ENCODE measurements at regions not wholly inside any gene's neighbourhood (a gene's known extent, or its start where the extent isn't known, plus 50 kb on each side); places are given as distances from the start of the nearest gene placed in this dataset.

DNA sequence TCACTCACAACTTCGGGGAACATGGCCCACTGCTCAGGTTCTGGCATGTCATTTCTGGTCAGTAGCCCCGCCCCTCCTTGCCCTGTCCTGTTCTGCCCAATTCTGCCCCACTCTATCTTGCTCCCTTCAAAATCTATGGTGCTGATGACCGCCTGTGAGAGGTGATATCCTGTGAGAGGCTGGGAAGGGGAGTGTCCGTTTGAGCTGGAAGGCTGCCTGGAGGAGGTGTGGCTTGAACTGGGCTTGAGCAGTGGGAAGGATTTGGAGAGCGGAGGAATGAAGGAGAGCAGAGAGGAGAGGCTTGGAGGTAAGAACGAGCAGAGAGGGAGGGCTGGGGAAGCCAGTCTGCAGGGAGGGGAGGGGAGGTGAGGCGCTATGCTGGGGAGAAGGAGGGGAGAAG is 145.3 kb downstream of the RPS24 start:
- peaks cover 18% of the 10 kb centered on the region for H3K27me3 Mint-ChIP-seq (ENCODE audit: unreplicated experiment)
- TF ChIP-seq, protein P1, sequence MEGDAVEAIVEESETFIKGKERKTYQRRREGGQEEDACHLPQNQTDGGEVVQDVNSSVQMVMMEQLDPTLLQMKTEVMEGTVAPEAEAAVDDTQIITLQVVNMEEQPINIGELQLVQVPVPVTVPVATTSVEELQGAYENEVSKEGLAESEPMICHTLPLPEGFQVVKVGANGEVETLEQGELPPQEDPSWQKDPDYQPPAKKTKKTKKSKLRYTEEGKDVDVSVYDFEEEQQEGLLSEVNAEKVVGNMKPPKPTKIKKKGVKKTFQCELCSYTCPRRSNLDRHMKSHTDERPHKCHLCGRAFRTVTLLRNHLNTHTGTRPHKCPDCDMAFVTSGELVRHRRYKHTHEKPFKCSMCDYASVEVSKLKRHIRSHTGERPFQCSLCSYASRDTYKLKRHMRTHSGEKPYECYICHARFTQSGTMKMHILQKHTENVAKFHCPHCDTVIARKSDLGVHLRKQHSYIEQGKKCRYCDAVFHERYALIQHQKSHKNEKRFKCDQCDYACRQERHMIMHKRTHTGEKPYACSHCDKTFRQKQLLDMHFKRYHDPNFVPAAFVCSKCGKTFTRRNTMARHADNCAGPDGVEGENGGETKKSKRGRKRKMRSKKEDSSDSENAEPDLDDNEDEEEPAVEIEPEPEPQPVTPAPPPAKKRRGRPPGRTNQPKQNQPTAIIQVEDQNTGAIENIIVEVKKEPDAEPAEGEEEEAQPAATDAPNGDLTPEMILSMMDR (IDR thresholded peaks at IDR 0.05; ENCODE audit: unreplicated experiment), result no peak
- H3K36me3 Mint-ChIP-seq (ENCODE audit: low read depth, unreplicated experiment), result no peaks in the 10 kb centered on the region
- H3K27ac Mint-ChIP-seq (ENCODE audit: unreplicated experiment), result no peak overlapping the region
- no peak for DNase-seq (ENCODE audit: low spot score)
- peaks cover 42% of the 10 kb centered on the region for H3K4me1 Mint-ChIP-seq (ENCODE audit: unreplicated experiment)
- H3K9me3 Mint-ChIP-seq (ENCODE audit: unreplicated experiment), result no peaks in the 10 kb centered on the region
- H3K4me3 Mint-ChIP-seq (ENCODE audit: unreplicated experiment), result no peak overlapping the region

DNA sequence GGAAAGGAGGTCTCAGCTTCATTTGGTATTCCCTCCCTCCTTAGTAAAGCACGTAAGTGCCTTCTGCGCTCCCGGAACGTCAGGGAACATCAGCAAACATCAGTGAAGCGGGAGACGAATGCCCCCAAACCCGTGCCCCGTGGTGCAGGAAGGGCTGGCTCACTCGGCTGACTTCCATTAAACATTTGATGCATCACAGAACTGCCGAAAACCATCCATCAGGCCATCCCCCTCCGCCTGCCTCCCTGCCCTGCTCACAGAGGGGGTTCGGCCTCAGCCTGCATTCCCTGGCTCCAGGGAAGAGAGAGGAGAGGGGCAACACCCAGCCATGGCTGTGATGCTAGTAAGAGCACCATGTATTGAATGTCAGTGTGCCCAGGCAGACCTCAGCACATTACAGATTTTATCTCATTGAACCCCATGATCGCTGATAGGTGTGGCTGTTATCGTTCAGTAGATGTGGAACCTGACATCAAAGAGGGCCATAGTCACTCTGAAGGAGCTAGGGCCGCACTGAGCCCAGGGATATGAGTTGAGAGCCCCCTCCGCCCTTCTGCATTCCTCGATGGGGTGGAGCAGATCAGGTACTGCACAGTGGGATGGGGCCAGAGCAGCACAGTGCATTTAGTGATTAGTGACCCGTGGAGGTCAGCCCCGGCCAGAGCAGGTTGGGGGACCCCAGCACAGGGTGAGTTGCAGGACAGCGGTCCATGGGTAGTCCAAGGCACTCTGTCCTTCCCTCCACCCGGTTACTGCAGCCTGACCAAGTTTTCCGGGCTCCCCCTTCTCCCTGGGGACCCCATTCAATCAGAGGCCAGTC is 146.4 kb downstream of the RPS24 start:
- H3K4me1 Mint-ChIP-seq (ENCODE audit: unreplicated experiment), result peaks cover 33% of the 10 kb centered on the region
- H3K27me3 Mint-ChIP-seq (ENCODE audit: unreplicated experiment), result peaks cover 16% of the 10 kb centered on the region
- no peak overlapping the region for H3K4me3 Mint-ChIP-seq (ENCODE audit: unreplicated experiment)
- H3K27ac Mint-ChIP-seq (ENCODE audit: unreplicated experiment), result no peak overlapping the region
- no peaks in the 10 kb centered on the region for H3K9me3 Mint-ChIP-seq (ENCODE audit: unreplicated experiment)
- TF ChIP-seq, protein P1 (IDR thresholded peaks at IDR 0.05; ENCODE audit: unreplicated experiment), result no peak
- H3K36me3 Mint-ChIP-seq (ENCODE audit: low read depth, unreplicated experiment), result no peaks in the 10 kb centered on the region
- DNase-seq (ENCODE audit: low spot score), result no peak

DNA sequence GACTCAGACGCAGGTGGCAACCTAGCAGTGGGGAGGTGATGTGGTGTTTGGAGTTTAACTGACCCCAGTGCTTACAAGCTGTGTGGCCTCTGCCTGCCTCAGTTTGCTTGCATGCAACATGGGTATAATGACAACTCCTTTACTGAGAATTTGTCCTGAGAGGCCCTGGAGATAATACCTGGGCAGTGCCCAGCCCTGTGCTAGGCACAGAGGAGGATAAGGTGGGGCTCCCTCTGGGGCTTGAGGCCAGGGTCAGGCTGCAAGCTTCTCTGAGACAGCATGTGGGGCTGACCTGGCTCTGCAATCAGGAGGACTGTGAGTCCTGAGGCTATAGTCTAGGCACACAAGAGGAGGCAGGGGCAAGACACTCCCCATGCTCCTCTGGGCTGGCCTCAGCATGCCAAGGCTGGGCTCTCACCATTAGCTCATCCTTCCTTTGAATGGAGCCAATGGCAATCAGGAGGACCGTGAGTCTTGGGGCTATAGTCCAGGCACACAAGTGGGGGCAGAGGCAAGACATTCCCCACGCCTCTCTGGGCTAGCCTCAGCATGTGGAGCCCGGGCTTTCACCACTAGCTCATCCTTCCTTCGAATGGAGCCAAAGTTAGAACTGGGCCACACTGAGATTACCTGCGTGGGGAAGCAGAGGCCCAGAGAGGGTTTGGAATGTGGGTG is 147.9 kb downstream of the RPS24 start:
- DNase-seq (ENCODE audit: low spot score), result no peak
- H3K4me1 Mint-ChIP-seq (ENCODE audit: unreplicated experiment), result peaks cover 20% of the 10 kb centered on the region
- TF ChIP-seq, protein P1 (IDR thresholded peaks at IDR 0.05; ENCODE audit: unreplicated experiment), result no peak
- no peaks in the 10 kb centered on the region for H3K36me3 Mint-ChIP-seq (ENCODE audit: low read depth, unreplicated experiment)
- no peaks in the 10 kb centered on the region for H3K9me3 Mint-ChIP-seq (ENCODE audit: unreplicated experiment)
- H3K27ac Mint-ChIP-seq (ENCODE audit: unreplicated experiment), result no peak overlapping the region
- H3K4me3 Mint-ChIP-seq (ENCODE audit: unreplicated experiment), result no peak overlapping the region
- H3K27me3 Mint-ChIP-seq (ENCODE audit: unreplicated experiment), result peaks cover 14% of the 10 kb centered on the region

DNA sequence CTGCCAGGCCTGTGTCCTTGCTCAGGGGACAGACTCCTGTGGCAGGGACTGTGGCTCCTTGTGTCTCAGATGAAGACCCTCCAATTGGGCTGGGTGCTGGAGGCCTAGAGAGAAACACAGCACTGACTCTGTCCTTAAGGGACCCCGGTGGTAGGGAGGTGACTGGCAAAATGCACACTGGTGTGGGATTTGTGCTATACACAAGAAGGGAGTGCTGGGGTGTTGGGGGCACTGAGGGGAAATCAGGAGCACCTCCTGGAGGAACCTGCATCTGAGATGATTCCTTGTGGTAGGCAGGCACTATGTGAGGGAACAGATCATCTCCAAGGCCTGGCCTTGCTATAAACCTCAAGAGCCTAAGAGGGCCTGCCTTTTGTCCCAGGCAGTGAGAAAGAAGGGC is 149.2 kb downstream of the RPS24 start:
- no peaks in the 10 kb centered on the region for H3K36me3 Mint-ChIP-seq (ENCODE audit: low read depth, unreplicated experiment)
- H3K27ac Mint-ChIP-seq (ENCODE audit: unreplicated experiment), result no peak overlapping the region
- no peaks in the 10 kb centered on the region for H3K9me3 Mint-ChIP-seq (ENCODE audit: unreplicated experiment)
- no peak for DNase-seq (ENCODE audit: low spot score)
- H3K27me3 Mint-ChIP-seq (ENCODE audit: unreplicated experiment), result peaks cover 14% of the 10 kb centered on the region
- TF ChIP-seq, protein P1 (IDR thresholded peaks at IDR 0.05; ENCODE audit: unreplicated experiment), result no peak
- H3K4me3 Mint-ChIP-seq (ENCODE audit: unreplicated experiment), result no peak overlapping the region
- peaks cover 19% of the 10 kb centered on the region for H3K4me1 Mint-ChIP-seq (ENCODE audit: unreplicated experiment)
